ENCODE measurements at regions not wholly inside any gene's neighbourhood (a gene's known extent, or its start where the extent isn't known, plus 50 kb on each side); places are given as distances from the start of the nearest gene placed in this dataset.
"Not testable (repeated sequence)": the region's sequence is repeated elsewhere in the genome, so short reads cannot be mapped to it uniquely, and the experiment has no call there.

- H3K36me3 Mint-ChIP-seq: peaks cover 11% of the 10 kb centered on the region
These were observed 63.8 kb downstream of the CLEC18A start for GRCh38 chr16:70014915-70015314.

GRCh38 chr16:70016751-70017150, 65.6 kb downstream of the CLEC18A start:
- H3K36me3 Mint-ChIP-seq: peaks cover 17% of the 10 kb centered on the region
- H3K9me3 Mint-ChIP-seq, CTCF ChIA-PET: not testable (repeated sequence)

More at GRCh38 chr16:70014915-70015314, 63.8 kb downstream of the CLEC18A start:
- DNase-seq; CTCF ChIA-PET; H3K4me3 Mint-ChIP-seq; H3K27ac Mint-ChIP-seq; H3K27me3 Mint-ChIP-seq; POLR2A ChIA-PET; intact Hi-C loops (cut with micrococcal nuclease); H3K4me1 Mint-ChIP-seq (ENCODE audit: low read depth); H3K9me3 Mint-ChIP-seq: not testable (repeated sequence)

GRCh38 chr16:70018254-70018653, 67.1 kb downstream of the CLEC18A start:
- Mint-ChIP-seq H3K27ac (no peak overlapping the region), H3K4me1 (ENCODE audit: low read depth) (no peaks in the 10 kb centered on the region), H3K36me3 (peaks cover 14% of the 10 kb centered on the region), H3K4me3 (no peak overlapping the region), H3K27me3 (no peaks in the 10 kb centered on the region), H3K9me3 (no peaks in the 10 kb centered on the region)
- CTCF ChIA-PET: no interaction called here
- POLR2A ChIA-PET: no interaction called here
- peak; percentile 38 for DNase-seq
- intact Hi-C loops (cut with micrococcal nuclease): no loop called here

More at GRCh38 chr16:70016751-70017150, 65.6 kb downstream of the CLEC18A start:
- intact Hi-C loops (cut with micrococcal nuclease); DNase-seq; POLR2A ChIA-PET; H3K4me3 Mint-ChIP-seq; H3K27me3 Mint-ChIP-seq; H3K27ac Mint-ChIP-seq; H3K4me1 Mint-ChIP-seq (ENCODE audit: low read depth): not testable (repeated sequence)

- H3K36me3 Mint-ChIP-seq: peaks cover 20% of the 10 kb centered on the region
- H3K27me3 Mint-ChIP-seq; H3K4me3 Mint-ChIP-seq; POLR2A ChIA-PET; CTCF ChIA-PET; intact Hi-C loops (cut with micrococcal nuclease); H3K9me3 Mint-ChIP-seq; H3K27ac Mint-ChIP-seq; DNase-seq: not testable (repeated sequence)
- peaks cover 14% of the 10 kb centered on the region for H3K4me1 Mint-ChIP-seq (ENCODE audit: low read depth)
These were observed 72.1 kb downstream of the CLEC18A start for GRCh38 chr16:70023207-70023606.

GRCh38 chr16:70023956-70024355, 72.8 kb downstream of the CLEC18A start:
- DNase-seq; H3K4me3 Mint-ChIP-seq; POLR2A ChIA-PET; H3K9me3 Mint-ChIP-seq; intact Hi-C loops (cut with micrococcal nuclease); CTCF ChIA-PET; H3K27ac Mint-ChIP-seq; H3K27me3 Mint-ChIP-seq: not testable (repeated sequence)
- Mint-ChIP-seq H3K36me3 (peaks cover 20% of the 10 kb centered on the region), H3K4me1 (ENCODE audit: low read depth) (peaks cover 14% of the 10 kb centered on the region)

GRCh38 chr16:70026165-70026854, 75.2 kb downstream of the CLEC18A start:
- peak overlapping the region; percentile 56 for H3K27ac Mint-ChIP-seq
- H3K4me3 Mint-ChIP-seq, POLR2A ChIA-PET: not testable (repeated sequence)

GRCh38 chr16:70032906-70033305, 81.2 kb upstream of the PDPR start:
- CTCF ChIA-PET; H3K4me3 Mint-ChIP-seq; intact Hi-C loops (cut with micrococcal nuclease); POLR2A ChIA-PET; DNase-seq; H3K4me1 Mint-ChIP-seq (ENCODE audit: low read depth); H3K9me3 Mint-ChIP-seq; H3K27me3 Mint-ChIP-seq; H3K27ac Mint-ChIP-seq: not testable (repeated sequence)
- peaks cover 21% of the 10 kb centered on the region for H3K36me3 Mint-ChIP-seq

More at GRCh38 chr16:70026165-70026854, 75.2 kb downstream of the CLEC18A start:
- H3K9me3 Mint-ChIP-seq; H3K27me3 Mint-ChIP-seq; CTCF ChIA-PET; intact Hi-C loops (cut with micrococcal nuclease): not testable (repeated sequence)
- Mint-ChIP-seq H3K4me1 (ENCODE audit: low read depth) (peaks cover 14% of the 10 kb centered on the region), H3K36me3 (peaks cover 20% of the 10 kb centered on the region)
- peak; percentile 53 for DNase-seq

GRCh38 chr16:70037913-70038312, 76.2 kb upstream of the PDPR start:
- intact Hi-C loops (cut with micrococcal nuclease); H3K27me3 Mint-ChIP-seq; H3K4me3 Mint-ChIP-seq; H3K9me3 Mint-ChIP-seq; H3K4me1 Mint-ChIP-seq (ENCODE audit: low read depth); H3K27ac Mint-ChIP-seq; DNase-seq; CTCF ChIA-PET; POLR2A ChIA-PET: not testable (repeated sequence)
- peaks cover 15% of the 10 kb centered on the region for H3K36me3 Mint-ChIP-seq

GRCh38 chr16:70040554-70040953, 73.6 kb upstream of the PDPR start:
- CTCF ChIA-PET; intact Hi-C loops (cut with micrococcal nuclease): not testable (repeated sequence)

GRCh38 chr16:70043538-70044067, 70.5 kb upstream of the PDPR start:
- H3K27me3 Mint-ChIP-seq; H3K9me3 Mint-ChIP-seq; H3K4me1 Mint-ChIP-seq (ENCODE audit: low read depth); H3K27ac Mint-ChIP-seq; intact Hi-C loops (cut with micrococcal nuclease); H3K4me3 Mint-ChIP-seq; POLR2A ChIA-PET; CTCF ChIA-PET; DNase-seq: not testable (repeated sequence)
- peaks cover 13% of the 10 kb centered on the region for H3K36me3 Mint-ChIP-seq

More at GRCh38 chr16:70040554-70040953, 73.6 kb upstream of the PDPR start:
- H3K27ac Mint-ChIP-seq; DNase-seq; H3K36me3 Mint-ChIP-seq; H3K9me3 Mint-ChIP-seq; POLR2A ChIA-PET; H3K4me1 Mint-ChIP-seq (ENCODE audit: low read depth); H3K27me3 Mint-ChIP-seq; H3K4me3 Mint-ChIP-seq: not testable (repeated sequence)

- H3K4me3 Mint-ChIP-seq; intact Hi-C loops (cut with micrococcal nuclease); H3K4me1 Mint-ChIP-seq (ENCODE audit: low read depth); DNase-seq; CTCF ChIA-PET; H3K27me3 Mint-ChIP-seq; H3K27ac Mint-ChIP-seq; H3K9me3 Mint-ChIP-seq; POLR2A ChIA-PET: not testable (repeated sequence)
- H3K36me3 Mint-ChIP-seq: peaks cover 11% of the 10 kb centered on the region
These were observed 67.6 kb upstream of the PDPR start for GRCh38 chr16:70046560-70046959.

- DNase-seq; POLR2A ChIA-PET; H3K27me3 Mint-ChIP-seq; H3K27ac Mint-ChIP-seq; intact Hi-C loops (cut with micrococcal nuclease); H3K4me3 Mint-ChIP-seq; H3K4me1 Mint-ChIP-seq (ENCODE audit: low read depth); H3K9me3 Mint-ChIP-seq: not testable (repeated sequence)
- CTCF ChIA-PET: interaction anchor here (0.6 kb wide), 1 partner anchor 180 kb away, joined by 4 read pairs; no protein-coding TSS in a partner anchor
- peaks cover 11% of the 10 kb centered on the region for H3K36me3 Mint-ChIP-seq
These were observed 66.0 kb upstream of the PDPR start for GRCh38 chr16:70048083-70048482.

GRCh38 chr16:70058056-70058455, 56.1 kb upstream of the PDPR start:
- DNase-seq; H3K27me3 Mint-ChIP-seq; H3K27ac Mint-ChIP-seq; H3K4me3 Mint-ChIP-seq; intact Hi-C loops (cut with micrococcal nuclease); H3K9me3 Mint-ChIP-seq; CTCF ChIA-PET; H3K36me3 Mint-ChIP-seq; POLR2A ChIA-PET: not testable (repeated sequence)
- H3K4me1 Mint-ChIP-seq (ENCODE audit: low read depth): peaks cover 11% of the 10 kb centered on the region
